ENCODE measurements at regions not wholly inside any gene's neighbourhood (a gene's known extent, or its start where the extent isn't known, plus 50 kb on each side); places are given as distances from the start of the nearest gene placed in this dataset.

DNA sequence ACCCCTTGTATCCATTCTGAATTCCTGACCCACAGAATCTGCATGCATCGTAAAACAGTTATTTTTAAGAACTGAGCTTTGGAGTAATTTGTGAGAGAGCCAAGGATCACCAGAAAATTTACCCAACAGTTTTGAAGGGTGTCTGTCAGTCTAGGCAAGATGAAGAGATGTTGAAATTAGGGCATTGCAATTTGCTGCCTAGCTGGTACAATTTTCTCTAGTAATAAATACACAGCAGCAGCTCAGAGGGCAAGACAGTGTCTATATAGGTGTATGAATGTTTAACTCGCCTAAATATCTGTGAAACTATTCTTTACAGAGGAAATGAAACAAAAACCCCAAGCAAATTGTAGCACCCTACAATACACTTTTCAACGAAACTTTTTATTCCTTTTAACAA, 377.8 kb upstream of the POU3F3 start:
- Histone ChIP-seq H2AFZ (ENCODE audit: low read length) (no peak overlapping the region), H4K20me1 (ENCODE audit: insufficient read depth, low read length) (no peaks in the 10 kb centered on the region), H3K9ac (ENCODE audit: insufficient read depth, low read depth, low read length) (no peak overlapping the region), H3K4me3 (replicated peaks in 1 of 3; ENCODE audit: insufficient read depth in 1 of 3, low read depth in 2 of 3, low read length in 3 of 3) (peak overlapping the region; percentile 34 to 47 (median 44); a peak in 3 of 6 replicates), H3K27ac (ENCODE audit: extremely low read length, insufficient read depth, low read length) (peak overlapping the region; percentile 70), H3K4me2 (ENCODE audit: low read depth, low read length) (peak overlapping the region; percentile 64), H3K4me1 (ENCODE audit: insufficient read depth, low read length) (peaks cover 48% of the 10 kb centered on the region), H3K27me3 (ENCODE audit: control insufficient read depth in 1 of 2, insufficient read depth in 2 of 2, low read length in 2 of 2) (no peaks in the 10 kb centered on the region), H3K79me2 (ENCODE audit: insufficient read depth, low read length) (no peaks in the 10 kb centered on the region), H3K9me3 (ENCODE audit: low read length) (no peaks in the 10 kb centered on the region), H3K36me3 (replicated peaks in 1 of 2; ENCODE audit: control insufficient read depth in 1 of 2, insufficient read depth in 2 of 2, low read length in 2 of 2) (no peaks in the 10 kb centered on the region)
- FAIRE-seq (no peak), ATAC-seq (peak; percentile 83), DNase-seq (ENCODE audit: low spot score) (peak; percentile 13)
- no TSS peak for BruUV-seq (replicated peaks)
- TF ChIP-seq RXRB (CRISPR knock-in tag; IDR thresholded peaks at IDR 0.05; ENCODE audit: borderline replicate concordance) (no peak), CHD4 (IDR thresholded peaks at IDR 0.05; ENCODE audit: borderline replicate concordance, low read length) (0 out of 2 replicates have a peak, but pooled peaks have one; percentile 10), ATF7-NPFF (CRISPR knock-in tag; IDR thresholded peaks at IDR 0.05; ENCODE audit: low read depth) (no peak), PHF21A (CRISPR knock-in tag; IDR thresholded peaks at IDR 0.05) (no peak), DMAP1 (CRISPR knock-in tag; IDR thresholded peaks at IDR 0.05) (0 out of 2 replicates have a peak, but pooled peaks have one; percentile 10), ZMYM3 (CRISPR knock-in tag; IDR thresholded peaks at IDR 0.05) (no peak), FOXP4 (CRISPR knock-in tag; IDR thresholded peaks at IDR 0.05) (no peak), ZNF263 (CRISPR knock-in tag; IDR thresholded peaks at IDR 0.05) (no peak), DBP (CRISPR knock-in tag; IDR thresholded peaks at IDR 0.05; ENCODE audit: not compliant biosample characterization) (no peak), ZNF33B (CRISPR knock-in tag; IDR thresholded peaks at IDR 0.05) (no peak), ZNF547 (CRISPR knock-in tag; IDR thresholded peaks at IDR 0.05) (no peak), KAT7 (CRISPR knock-in tag; IDR thresholded peaks at IDR 0.05; ENCODE audit: borderline replicate concordance) (no peak), IRF2 (CRISPR knock-in tag; IDR thresholded peaks at IDR 0.05) (no peak), JDP2 (CRISPR knock-in tag; IDR thresholded peaks at IDR 0.05; ENCODE audit: borderline replicate concordance) (no peak), ZNF329 (CRISPR knock-in tag; IDR thresholded peaks at IDR 0.05; ENCODE audit: low read depth) (no peak), ZNF768 (CRISPR knock-in tag; IDR thresholded peaks at IDR 0.05) (no peak), MIER2 (CRISPR knock-in tag; IDR thresholded peaks at IDR 0.05) (no peak)
- TF ChIP-seq, protein P1, sequence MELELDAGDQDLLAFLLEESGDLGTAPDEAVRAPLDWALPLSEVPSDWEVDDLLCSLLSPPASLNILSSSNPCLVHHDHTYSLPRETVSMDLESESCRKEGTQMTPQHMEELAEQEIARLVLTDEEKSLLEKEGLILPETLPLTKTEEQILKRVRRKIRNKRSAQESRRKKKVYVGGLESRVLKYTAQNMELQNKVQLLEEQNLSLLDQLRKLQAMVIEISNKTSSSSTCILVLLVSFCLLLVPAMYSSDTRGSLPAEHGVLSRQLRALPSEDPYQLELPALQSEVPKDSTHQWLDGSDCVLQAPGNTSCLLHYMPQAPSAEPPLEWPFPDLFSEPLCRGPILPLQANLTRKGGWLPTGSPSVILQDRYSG (CRISPR knock-in tag; IDR thresholded peaks at IDR 0.05), result no peak
- POLR2A ChIA-PET, result no interaction called here
- CTCF ChIA-PET (ENCODE audit: low intra/inter-chr PET ratio, low total read pairs), result no interaction called here
- in situ Hi-C loops (cut with HindIII; ENCODE audit: extremely low pct_ligation_motif_present, low pct_unique_long_range_greater_than_20kb), result no loop called here
- under 1% methylated on average over 3 of the region's 3 CpGs for WGBS (ENCODE audit: low lambda C conversion rate)
- intact Hi-C loops (cut with micrococcal nuclease; ENCODE audit: unreplicated experiment), result no loop called here

Measured in HepG2 (cell line).